ENCODE measurements at regions not wholly inside any gene's neighbourhood (a gene's known extent, or its start where the extent isn't known, plus 50 kb on each side); places are given as distances from the start of the nearest gene placed in this dataset.

DNA sequence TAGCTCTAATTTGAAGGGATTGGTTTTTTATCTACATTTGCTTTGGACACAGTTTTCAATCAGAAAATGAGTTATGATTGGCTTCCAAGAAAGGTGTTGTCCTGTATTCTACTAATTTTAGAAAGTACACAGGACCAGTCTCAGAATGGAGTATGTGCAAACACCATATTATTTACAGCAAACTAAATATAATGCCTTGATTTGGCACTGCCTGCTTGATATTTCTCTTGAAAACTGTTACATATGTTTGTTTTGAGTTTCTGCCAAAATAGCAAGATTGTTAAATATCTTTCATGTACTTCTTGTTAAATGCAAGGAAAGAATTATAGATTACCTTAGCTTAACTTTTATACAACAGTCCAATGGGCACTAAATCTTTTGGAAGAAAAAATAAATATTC, 694.9 kb downstream of the KCNJ3 start:
- no peak for DNase-seq (ENCODE audit: extremely low read depth in 1 of 11, low read depth in 9 of 11, low spot score in 4 of 11)

DNA sequence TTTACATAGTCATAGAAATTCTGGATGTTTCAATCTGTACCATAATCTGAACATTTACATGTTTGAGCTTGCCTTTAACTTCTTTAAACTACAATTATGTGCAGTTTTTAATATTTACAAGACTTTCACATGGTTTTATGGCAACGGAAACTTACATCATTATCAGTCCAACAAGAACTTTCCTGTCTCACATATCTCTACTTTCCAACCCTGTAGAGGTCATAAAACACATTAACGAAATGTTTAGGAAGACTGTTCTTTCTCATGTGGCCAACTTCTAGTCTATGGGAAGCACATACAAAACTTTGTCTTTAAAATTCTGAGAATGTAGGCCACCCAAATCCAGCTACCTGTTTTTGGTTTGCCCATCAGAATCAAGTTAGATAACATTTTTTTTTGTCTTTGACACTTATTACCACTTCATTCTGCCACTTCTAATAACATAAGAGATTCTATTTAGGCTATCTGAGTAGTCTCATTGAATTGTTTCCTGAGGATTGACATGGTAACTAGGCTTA, 693.2 kb downstream of the KCNJ3 start:
- no peak for DNase-seq (ENCODE audit: extremely low read depth in 1 of 11, low read depth in 9 of 11, low spot score in 4 of 11)

DNA sequence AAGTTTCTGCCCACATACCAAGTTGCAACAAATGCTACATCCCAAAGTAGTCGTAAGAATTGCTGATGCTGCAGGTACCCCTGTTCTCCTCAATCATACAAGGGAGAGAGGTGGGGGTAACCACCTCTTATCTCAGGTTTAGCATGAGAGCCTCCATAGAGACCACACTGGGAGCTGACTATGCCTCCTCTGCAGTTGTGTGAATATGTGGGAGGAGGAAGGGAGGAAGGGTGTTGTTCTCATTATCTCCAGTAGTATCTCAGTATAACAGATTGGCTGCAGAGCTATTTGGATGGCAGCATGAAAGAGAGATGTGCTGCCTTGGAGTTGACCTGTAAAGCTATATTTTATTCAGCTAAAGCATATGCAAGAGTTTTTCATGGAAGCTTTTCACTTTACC, 690.7 kb downstream of the KCNJ3 start:
- DNase-seq (ENCODE audit: extremely low read depth in 1 of 11, low read depth in 9 of 11, low spot score in 4 of 11): no peak

DNA sequence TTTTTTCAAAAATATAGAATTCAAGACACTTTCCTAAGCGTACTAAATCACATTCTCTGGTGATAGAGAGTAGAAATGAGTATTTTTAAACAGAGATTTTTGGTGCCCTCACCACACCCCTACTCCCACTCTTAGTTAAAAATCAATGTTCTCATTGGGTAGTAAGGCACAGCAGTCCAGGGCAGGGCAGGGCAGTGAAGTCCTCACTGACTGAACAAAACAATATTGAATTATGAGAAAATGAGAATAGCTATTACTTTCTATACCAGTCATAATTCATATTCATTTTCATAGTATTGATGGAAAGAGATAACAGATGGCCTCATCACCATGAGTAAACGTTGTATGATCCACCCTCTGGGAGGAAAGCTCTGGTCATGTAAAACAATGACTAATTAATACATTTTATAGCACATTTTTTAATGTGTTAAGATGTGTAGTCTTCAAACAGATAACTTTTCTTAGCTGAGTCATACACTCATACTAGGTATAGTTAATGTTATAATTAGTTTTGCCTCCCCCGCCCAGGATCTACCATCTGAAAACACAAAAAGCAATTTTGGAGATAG, 686.1 kb downstream of the KCNJ3 start:
- no peak for DNase-seq (ENCODE audit: extremely low read depth in 1 of 11, low read depth in 9 of 11, low spot score in 4 of 11)

DNA sequence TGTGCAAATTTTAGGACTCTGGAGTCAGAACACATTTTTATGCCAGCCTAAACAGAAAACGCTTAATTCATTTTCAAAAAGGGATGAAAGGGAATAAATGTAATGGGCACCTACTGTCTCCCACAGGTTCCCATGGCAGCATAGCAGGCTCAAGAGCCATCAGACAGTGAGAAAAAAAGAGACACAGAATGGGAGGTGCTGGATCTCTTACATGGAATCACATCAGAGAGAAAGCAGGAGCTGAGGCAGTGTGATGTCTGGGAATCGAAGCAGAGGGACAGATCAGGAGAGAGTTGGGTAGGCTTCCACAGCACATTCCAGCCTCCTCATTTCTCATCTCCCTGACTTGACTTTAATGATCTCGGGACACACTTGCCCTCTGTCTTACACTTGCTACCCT, 684.3 kb downstream of the KCNJ3 start:
- DNase-seq (ENCODE audit: extremely low read depth in 1 of 11, low read depth in 9 of 11, low spot score in 4 of 11): no peak

DNA sequence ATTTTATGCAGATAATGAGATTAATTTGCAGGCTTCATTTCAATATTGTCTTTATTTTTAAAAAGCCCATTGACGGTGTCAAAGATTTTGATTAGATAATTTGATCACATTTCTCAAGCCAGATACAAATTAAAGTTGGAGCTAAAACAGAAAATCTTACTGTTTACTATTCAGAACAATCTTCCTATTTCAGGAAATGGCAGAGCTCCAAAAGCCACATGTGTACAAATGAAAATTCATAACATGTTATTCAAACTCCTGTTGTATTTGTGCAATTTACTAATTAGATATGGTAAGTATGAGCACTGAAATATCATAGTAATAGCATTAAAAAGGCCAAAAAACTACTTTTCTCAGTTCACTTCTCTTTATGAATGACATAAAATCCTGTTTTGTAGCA, 682.9 kb downstream of the KCNJ3 start:
- DNase-seq (ENCODE audit: extremely low read depth in 1 of 11, low read depth in 9 of 11, low spot score in 4 of 11): no peak

DNA sequence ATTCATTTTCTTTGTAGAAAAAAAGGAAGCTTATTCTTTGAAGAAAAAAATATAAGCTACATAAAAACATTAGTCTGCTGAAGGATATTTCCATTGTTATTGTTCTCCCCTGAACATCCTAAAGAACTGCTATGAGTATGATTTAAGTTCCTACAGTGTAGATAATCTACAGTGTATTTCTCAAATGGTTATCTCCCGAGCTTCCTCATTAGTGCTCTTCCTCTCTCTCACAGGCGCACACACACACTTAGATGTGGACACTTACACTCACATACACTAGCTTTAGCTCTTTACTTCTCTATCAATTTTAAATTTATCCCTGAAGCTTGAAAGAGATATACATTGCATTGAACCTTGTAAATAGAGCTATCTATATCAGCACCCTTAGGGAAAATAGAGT, 681.0 kb downstream of the KCNJ3 start:
- no peak for DNase-seq (ENCODE audit: extremely low read depth in 1 of 11, low read depth in 9 of 11, low spot score in 4 of 11)

DNA sequence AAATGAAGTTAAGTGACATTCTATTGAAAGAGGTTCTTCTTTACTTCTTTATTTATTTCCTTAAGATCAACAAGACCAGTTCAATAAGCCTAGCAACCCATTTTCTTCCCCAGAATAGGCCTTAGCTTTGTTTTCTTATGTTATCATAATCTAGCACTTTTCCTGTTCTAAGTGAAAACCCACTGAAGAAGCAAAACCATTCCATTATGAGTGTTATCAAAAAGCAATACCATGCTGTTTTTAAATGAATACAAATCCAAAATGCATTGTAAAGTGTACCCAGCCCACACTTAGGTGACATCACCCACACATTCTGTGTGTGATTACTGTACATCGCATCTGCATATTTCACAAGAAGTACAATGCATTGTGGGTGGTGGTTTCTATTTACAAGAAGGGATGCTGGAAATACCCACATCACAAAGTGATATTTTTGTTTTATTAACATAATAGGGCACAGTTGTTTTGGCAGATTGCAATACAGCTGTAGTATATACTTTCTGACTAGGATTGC, 679.5 kb downstream of the KCNJ3 start:
- DNase-seq (ENCODE audit: extremely low read depth in 1 of 11, low read depth in 9 of 11, low spot score in 4 of 11): no peak

DNA sequence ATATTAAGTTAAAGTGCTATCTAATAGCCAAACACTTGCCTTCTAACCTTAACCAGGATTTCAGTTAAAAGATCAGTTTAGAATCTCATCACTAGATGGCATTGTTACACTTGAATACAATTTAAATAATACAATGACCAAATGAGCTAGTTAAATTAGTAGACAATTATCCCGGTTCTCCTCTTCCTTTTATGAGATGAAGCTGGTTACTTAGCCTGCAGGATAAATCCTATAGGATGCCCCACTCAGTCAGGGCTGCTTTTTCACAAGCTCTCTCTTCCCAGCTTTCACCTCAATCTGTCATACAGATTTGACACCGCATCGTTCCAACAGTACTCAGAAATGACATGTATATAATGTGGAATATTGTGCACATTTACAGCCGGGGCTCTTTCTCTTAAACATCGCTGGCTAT, 678.8 kb downstream of the KCNJ3 start:
- peak in 1 of 11 donors; percentile 15 for DNase-seq (ENCODE audit: extremely low read depth in 1 of 11, low read depth in 9 of 11, low spot score in 4 of 11)

DNA sequence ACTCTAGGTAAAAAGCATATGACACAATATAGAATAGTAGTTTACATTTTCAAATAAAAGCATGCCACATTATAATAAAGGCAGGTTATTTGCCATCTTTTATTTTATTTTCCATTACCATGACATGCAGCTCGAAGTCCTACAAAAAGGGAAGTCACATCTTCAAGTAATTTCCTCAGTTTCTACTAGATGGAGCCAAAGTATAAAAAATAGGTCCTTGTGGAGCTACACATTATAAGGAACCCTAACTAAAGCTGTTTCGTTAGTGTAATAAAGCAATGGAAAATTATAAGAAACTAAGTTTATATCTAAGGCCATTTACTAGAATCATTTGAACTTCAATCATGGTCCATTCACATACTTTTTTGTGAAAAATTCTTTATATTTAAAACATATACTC, 674.5 kb downstream of the KCNJ3 start:
- DNase-seq (ENCODE audit: extremely low read depth in 1 of 11, low read depth in 9 of 11, low spot score in 4 of 11): peak in 3 of 11 donors; percentile 7 to 17 (median 11)

DNA sequence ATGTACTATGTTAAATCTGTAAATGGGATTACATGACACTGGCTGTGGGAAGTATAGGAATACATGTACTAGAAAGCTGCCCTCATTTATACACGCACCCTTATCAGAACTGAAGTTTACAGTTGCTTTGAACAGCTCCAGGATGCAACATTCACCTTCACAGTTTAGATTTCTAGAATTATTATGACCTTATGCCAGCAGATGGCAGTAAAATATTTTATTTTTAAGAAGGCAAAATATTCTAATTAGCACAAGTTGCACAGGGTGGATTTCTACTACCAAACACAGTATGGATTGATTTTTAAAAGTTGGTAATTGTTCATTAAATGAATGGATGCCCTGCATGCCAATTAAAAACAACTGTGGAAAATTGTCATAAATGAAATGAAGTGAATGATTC, 670.4 kb downstream of the KCNJ3 start:
- no peak for DNase-seq (ENCODE audit: extremely low read depth in 1 of 11, low read depth in 9 of 11, low spot score in 4 of 11)

DNA sequence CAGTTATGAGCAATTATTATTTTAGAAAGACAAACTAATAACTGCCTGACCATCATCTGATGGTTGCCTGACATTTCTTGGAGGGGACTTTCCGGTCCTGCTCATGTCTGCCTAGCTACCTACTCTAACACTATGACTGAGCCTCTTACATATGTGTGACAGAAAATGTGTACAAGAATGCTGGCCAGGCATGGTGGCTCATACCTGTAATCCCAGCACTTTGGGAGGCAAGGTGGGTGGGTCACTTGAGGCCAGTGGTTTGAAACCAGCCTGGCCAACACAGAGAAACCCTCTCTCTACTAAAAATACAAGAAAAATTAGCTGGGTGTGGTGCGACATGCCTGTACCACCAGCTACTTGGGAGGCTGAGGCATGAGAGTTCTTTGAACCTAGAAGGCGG, 666.3 kb downstream of the KCNJ3 start:
- DNase-seq (ENCODE audit: extremely low read depth in 1 of 11, low read depth in 9 of 11, low spot score in 4 of 11): no peak

DNA sequence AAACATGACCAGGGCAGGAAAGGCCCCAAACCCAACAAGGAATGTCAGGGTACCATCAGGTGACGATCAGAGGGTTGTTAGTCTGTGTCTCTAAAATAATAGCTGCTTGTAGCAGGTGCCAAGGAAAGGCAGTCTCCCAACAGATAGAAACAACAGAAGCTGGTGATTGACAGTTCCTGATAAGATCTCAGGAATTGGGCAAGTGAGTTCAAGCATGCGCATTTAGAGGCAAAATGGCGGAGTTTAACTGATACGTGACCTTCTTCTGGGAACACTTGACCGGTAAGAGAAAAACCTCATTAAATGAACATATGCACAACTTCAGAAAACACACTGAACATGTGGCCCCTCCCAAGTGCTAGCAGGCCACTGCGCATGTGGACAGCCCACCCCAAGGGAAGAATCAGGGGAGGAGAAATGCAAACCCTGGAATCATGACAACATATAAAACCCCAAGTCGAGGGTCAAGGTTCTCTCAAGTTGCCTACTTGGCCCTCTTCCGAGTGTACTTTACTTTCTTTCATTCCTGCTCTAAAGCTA, 664.9 kb downstream of the KCNJ3 start:
- no peak for DNase-seq (ENCODE audit: extremely low read depth in 1 of 11, low read depth in 9 of 11, low spot score in 4 of 11)

DNA sequence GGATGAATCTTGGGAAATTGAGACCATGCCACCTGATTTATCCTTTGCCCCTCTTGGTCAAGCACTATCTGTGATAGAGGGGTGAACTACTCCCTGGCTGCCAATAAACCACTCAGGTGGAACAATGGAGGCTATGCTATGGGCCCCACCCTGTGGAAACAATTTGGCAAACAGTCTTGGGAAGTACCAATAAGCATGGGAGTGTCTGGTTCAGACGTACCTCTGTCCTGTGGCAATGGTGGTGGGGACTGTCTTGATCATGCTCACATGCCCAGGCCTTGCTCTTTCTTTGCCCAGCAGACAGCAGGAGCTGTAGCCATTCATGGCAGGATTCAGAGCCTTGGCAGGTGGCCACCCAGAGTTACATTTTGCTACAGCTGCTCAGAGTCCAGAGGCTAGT, 658.7 kb downstream of the KCNJ3 start:
- no peak for DNase-seq (ENCODE audit: extremely low read depth in 1 of 11, low read depth in 9 of 11, low spot score in 4 of 11)

DNA sequence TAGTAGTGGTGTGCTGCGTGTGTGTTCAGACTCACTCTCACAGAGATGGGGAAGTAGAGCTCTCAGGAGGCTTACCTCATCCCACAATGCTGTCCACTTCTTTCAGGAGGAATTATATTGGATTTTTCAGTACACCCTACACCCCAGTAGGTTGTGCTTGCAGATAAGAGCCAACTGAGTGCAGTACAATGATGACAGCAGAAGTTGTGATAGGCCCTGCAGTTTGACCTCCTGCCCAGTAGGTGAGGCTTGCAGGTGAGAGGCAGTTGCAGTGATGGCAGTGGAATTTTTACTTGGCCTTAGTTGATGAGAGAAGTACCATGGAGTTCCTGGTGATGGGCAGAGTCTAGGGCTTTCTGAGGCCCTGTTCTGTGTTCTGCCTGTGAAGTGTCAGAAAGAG, 657.8 kb downstream of the KCNJ3 start:
- no peak for DNase-seq (ENCODE audit: extremely low read depth in 1 of 11, low read depth in 9 of 11, low spot score in 4 of 11)

DNA sequence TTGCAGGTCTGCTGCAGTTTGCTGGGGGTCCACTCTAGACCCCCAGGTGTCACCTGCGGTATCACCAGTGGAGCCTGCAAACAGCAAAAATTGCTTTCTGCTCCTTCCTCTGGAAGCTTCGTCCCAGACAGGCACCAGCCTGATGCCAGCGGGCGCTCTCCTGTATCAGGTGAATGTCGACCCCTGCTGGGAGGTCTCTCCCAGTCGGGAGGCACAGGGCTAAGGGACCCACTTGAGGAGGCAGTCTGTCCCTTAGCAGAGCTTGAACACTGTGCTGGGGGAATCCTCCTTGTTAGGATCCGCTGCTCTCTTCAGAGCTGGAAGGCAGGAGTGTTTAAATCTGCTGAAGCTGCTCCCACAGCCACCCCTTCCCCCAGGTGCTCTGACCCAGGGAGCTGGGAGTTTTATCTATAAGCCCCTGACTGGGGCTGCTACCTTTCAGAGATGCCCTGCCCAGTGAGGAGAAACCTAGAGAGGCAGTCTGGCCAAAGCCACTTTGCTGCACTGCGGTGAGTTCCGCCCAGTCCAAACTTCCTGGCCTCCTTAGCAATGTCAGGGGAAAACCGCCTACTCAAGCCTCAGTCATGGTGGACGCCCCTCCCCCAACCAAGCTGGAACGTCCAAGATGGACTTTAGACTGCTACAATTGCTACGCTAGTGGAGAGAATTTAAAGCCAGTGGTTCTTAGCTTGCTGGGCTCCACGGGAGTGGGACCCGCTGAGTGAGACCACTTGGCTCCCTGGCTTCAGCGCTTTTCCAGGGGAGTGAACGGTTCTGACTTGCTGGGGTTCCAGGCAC, 652.5 kb downstream of the KCNJ3 start:
- no peak for DNase-seq (ENCODE audit: extremely low read depth in 1 of 11, low read depth in 9 of 11, low spot score in 4 of 11)

DNA sequence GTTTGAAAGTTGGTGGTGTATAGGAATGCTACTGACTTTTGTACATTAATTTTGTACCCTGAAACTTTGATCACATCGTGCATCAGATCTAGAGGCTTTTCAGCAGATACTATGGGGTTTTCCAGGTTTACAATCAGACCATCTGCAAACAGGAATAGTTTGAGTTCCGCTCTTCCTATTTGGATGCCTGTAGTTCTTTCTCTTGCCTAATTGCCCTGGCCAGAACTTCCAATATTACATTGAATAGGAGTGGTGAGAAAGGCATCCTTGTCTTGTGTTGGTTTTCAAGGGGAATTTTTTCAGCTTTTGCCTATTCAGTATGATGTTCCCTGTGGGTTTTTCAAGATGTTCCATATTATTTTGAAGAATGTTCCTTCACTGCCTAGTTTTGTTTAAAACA, 633.5 kb downstream of the KCNJ3 start:
- DNase-seq (ENCODE audit: extremely low read depth in 1 of 11, low read depth in 9 of 11, low spot score in 4 of 11): no peak

DNA sequence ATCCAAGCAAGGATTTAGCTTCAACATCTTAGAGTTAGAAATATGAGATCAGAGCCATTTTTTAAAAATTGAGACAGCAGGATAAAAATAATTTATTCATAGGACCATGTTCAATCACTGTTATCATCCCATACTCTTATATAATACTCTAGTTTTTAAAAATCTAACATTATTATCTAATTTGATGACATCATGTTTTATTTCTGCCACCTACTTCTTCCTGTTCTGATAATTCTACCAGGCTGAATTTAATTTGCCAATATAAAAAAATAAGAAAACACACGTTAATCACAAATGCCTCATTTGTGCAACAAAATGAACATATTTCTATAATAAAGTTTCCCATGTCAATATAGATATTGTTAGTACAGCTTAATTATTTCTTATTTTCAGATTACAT, 621.7 kb downstream of the KCNJ3 start:
- no peak for DNase-seq (ENCODE audit: extremely low read depth in 1 of 11, low read depth in 9 of 11, low spot score in 4 of 11)

DNA sequence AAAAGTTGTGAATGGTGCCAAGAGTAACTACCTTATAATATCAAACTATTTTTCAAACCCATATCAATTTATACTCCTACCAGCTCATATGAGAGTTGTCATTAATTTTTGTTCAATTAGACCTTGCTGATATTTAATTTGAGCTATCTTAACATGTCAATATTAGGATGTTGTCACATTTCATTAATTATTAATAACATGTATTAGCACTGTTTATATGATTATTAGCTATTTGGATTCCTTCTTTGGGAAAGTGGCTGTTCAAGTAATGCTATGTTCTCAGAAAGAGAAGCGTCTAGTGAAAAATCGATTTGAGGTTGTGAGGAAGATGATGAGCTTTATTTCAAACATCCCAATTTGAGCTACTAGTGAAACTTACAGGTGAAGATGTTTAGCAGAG, 620.2 kb downstream of the KCNJ3 start:
- DNase-seq (ENCODE audit: extremely low read depth in 1 of 11, low read depth in 9 of 11, low spot score in 4 of 11): no peak

DNA sequence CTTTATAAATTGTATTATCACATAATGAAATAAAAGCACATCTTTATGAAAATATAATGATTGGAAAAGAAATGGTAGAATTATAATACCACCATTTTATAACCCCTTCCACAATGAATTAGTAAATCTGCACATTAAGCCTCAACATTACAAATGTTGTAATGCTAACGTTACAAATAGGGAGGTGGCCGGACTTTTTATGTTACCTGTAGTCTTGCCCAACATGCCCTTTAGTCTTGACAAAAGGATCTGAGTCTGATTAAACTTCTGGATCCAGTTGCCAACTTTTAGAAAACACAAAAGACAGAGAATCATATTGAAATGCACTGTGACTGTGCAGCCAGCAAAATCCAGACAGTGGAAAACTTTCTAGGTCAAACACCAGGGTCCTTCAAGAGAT, 617.3 kb downstream of the KCNJ3 start:
- no peak for DNase-seq (ENCODE audit: extremely low read depth in 1 of 11, low read depth in 9 of 11, low spot score in 4 of 11)

Data from renal cortex interstitium (tissue), 11 donors.